B cell (primary cell): ENCODE measurements at regions not wholly inside any gene's neighbourhood (a gene's known extent, or its start where the extent isn't known, plus 50 kb on each side); places are given as distances from the start of the nearest gene placed in this dataset.

Source experiments
- ATAC-seq: fragments of 200-7000 bp; cut with Tn5 transposase; one replicate; pipeline ENCODE4 v1.10.0; 2021; ENCODE audit warnings: low read depth, mild to moderate bottlenecking, moderate number of reproducible peaks, moderate library complexity
- CTCF ChIA-PET: fragments of 350-600 bp; sonication (Branson Sonifier 250); formaldehyde crosslinking; loops from one replicate; lab custom pipeline; 2021; ENCODE audit warnings: antibody characterized with exemption, inconsistent platforms; lab: Charles Lee
- POLR2A ChIA-PET: fragments of 350-600 bp; sonication (Branson Sonifier 250); formaldehyde crosslinking; loops from one replicate; lab custom pipeline; 2021; ENCODE audit warnings: antibody characterized with exemption; lab: Charles Lee
- DNase-seq: peaks from one replicate; pipeline ENCODE4 v3.0.0; 2013
- H2AFZ ChIP-seq: 2 replicates; pipeline ENCODE4 v1.6.1; 2012; ENCODE audit warnings: mild to moderate bottlenecking, low read depth, low read length; ENCODE audit not compliant: insufficient read depth, poor library complexity, severe bottlenecking
- H3K27ac ChIP-seq, 2 donors: 1 replicate in 1 of 2; 2 replicates in 1 of 2; pipeline ENCODE4 v1.5.1; 2012 to 2013; ENCODE audit warnings: low read length in 2 of 2, mild to moderate bottlenecking in 2 of 2, moderate library complexity in 1 of 2
- H3K27me3 ChIP-seq, 4 experiments: fragments of 200-600 bp in 1 of 4; sonication (generic) in 1 of 4; replicated peaks in 1 of 4; 1 replicate in 2 of 4; 2 replicates in 2 of 4; pipeline versions ENCODE4 v1.6.1 to v1.7.0; 2013 to 2016; ENCODE audit warnings: low read length in 3 of 4, mild to moderate bottlenecking in 2 of 4, mixed read lengths in 1 of 4, moderate library complexity in 1 of 4; ENCODE audit not compliant: insufficient read depth in 4 of 4, control insufficient read depth in 3 of 4; ENCODE audit errors: control extremely low read depth in 1 of 4
- H3K36me3 ChIP-seq, 2 experiments: replicated peaks in 1 of 2; 1 replicate in 1 of 2; 2 replicates in 1 of 2; pipeline versions ENCODE4 v1.6.1 to v1.7.1; 2013; ENCODE audit warnings: low read length in 1 of 2; ENCODE audit not compliant: insufficient read depth in 2 of 2, control insufficient read depth in 1 of 2; ENCODE audit errors: control extremely low read depth in 1 of 2, extremely low read depth in 1 of 2
- H3K4me1 ChIP-seq, 2 donors: fragments of 200-600 bp in 1 of 2; sonication (generic) in 1 of 2; 1 replicate in 1 of 2; 2 replicates in 1 of 2; pipeline versions ENCODE4 v1.5.1 to v1.6.1; 2013 to 2017; ENCODE audit warnings: low read length in 2 of 2; ENCODE audit not compliant: control insufficient read depth in 2 of 2, insufficient read depth in 2 of 2
- H3K4me2 ChIP-seq: replicated peaks from 2 replicates; pipeline ENCODE3; 2012; ENCODE audit warnings: mild to moderate bottlenecking, low read depth, low read length; ENCODE audit not compliant: poor library complexity, severe bottlenecking
- H3K4me3 ChIP-seq, 5 experiments: fragments of 200-600 bp in 1 of 5; sonication (generic) in 1 of 5; 1 replicate in 3 of 5; 2 replicates in 2 of 5; pipeline versions ENCODE4 v1.5.1 to v1.7.0; 2011 to 2016; ENCODE audit warnings: low read length in 4 of 5, mild to moderate bottlenecking in 4 of 5, low read depth in 2 of 5, control low read depth in 1 of 5, moderate library complexity in 1 of 5; ENCODE audit not compliant: insufficient read depth in 1 of 5; ENCODE audit errors: control extremely low read depth in 1 of 5, extremely low read depth in 1 of 5
- H3K79me2 ChIP-seq: fragments of 200-600 bp; sonication (generic); one replicate; pipeline ENCODE4 v1.6.0; 2016; ENCODE audit warnings: low read length; ENCODE audit not compliant: control insufficient read depth, insufficient read depth
- H3K9ac ChIP-seq: fragments of 200-600 bp; sonication (generic); 2 replicates; pipeline ENCODE4 v1.6.1; 2017; ENCODE audit warnings: mild to moderate bottlenecking, low read length, moderate library complexity
- H3K9me3 ChIP-seq, 3 donors: one replicate each; pipeline versions ENCODE4 v1.6.1 to v1.7.1; 2013; ENCODE audit warnings: low read length in 2 of 3; ENCODE audit not compliant: control insufficient read depth in 2 of 3, insufficient read depth in 1 of 3; ENCODE audit errors: control extremely low read depth in 1 of 3
- H4K20me1 ChIP-seq: 2 replicates; pipeline ENCODE4 v1.6.0; 2012; ENCODE audit warnings: mild to moderate bottlenecking, low read length; ENCODE audit not compliant: insufficient read depth, control insufficient read depth, poor library complexity, severe bottlenecking
- H3K27ac Mint-ChIP-seq: one replicate; pipeline ENCODE4 v1.8.0; 2021; ENCODE audit warnings: mixed read lengths
- H3K27me3 Mint-ChIP-seq: one replicate; pipeline ENCODE4 v1.8.0; 2021; ENCODE audit warnings: mixed read lengths
- H3K4me1 Mint-ChIP-seq: one replicate; pipeline ENCODE4 v1.8.0; 2021; ENCODE audit warnings: mixed read lengths
- H3K4me3 Mint-ChIP-seq: one replicate; pipeline ENCODE4 v1.8.0; 2021; ENCODE audit warnings: mixed read lengths
- H3K9me3 Mint-ChIP-seq: one replicate; pipeline ENCODE4 v1.8.0; 2022; ENCODE audit warnings: mixed read lengths; ENCODE audit not compliant: insufficient read depth
- EZH2 ChIP-seq: IDR thresholded peaks from 2 replicates; pipeline ENCODE4 v1.6.1; 2012; ENCODE audit warnings: borderline replicate concordance, low read depth, mild to moderate bottlenecking, moderate library complexity, low read length; ENCODE audit not compliant: insufficient read depth, poor library complexity, severe bottlenecking
- WGBS: methylation state at CpG from one replicate; pipeline ENCODE4 v1.1.5; 2013; ENCODE audit warnings: missing lambda C conversion rate; ENCODE audit not compliant: insufficient coverage; 5-methylcytosine and 5-hydroxymethylcytosine counted together
- intact Hi-C: fragments of 100-400 bp; cut with micrococcal nuclease; formaldehyde crosslinking; loops from one replicate; pipeline ENCODE4 v1.10.0; 2022
- TF ChIP-seq, protein P1 (sequence below): fragments of 200-600 bp; IDR thresholded peaks from one replicate; pipeline ENCODE4 v1.8.0; 2022; ENCODE audit warnings: antibody characterized with exemption, mild to moderate bottlenecking

DNA sequence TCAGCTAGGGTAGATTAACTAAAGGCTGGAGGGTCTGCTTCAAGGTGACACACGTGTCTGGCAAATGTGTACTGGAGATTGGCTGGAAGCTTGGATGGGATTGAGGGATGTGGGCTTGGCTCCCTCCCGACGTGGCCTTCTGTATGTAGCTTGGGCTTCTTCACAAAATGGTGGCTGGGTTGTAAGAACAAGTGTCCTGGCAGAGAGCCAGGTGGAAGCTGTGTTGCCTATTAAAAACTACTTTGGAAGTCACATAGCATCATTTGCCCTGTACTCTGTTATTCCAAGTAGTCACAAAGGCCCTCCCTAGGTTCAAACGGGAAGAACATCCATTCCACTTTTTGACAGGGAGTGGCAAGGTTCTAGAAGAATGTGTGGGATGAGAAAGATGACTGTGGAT lies 174.1 kb upstream of the PRICKLE1 start:
- H3K36me3 ChIP-seq, result no peaks in the 10 kb centered on the region
- no peak overlapping the region for H3K4me2 ChIP-seq
- 88% methylated on average over 3 of the region's 4 CpGs for WGBS
- POLR2A ChIA-PET, result no interaction called here
- peaks cover 0 to 3% (median 0%) of the 10 kb centered on the region in 3 donors for H3K9me3 ChIP-seq
- H3K4me3 ChIP-seq, result no peak overlapping the region
- H4K20me1 ChIP-seq, result no peaks in the 10 kb centered on the region
- H3K27ac ChIP-seq, result no peak overlapping the region
- H3K27ac Mint-ChIP-seq, result no peak overlapping the region
- no peak for DNase-seq
- CTCF ChIA-PET, result no interaction called here
- no peaks in the 10 kb centered on the region for H3K4me1 ChIP-seq
- no peaks in the 10 kb centered on the region for H3K9me3 Mint-ChIP-seq
- H3K4me3 Mint-ChIP-seq, result no peak overlapping the region
- ATAC-seq, result no peak
- H3K79me2 ChIP-seq, result no peaks in the 10 kb centered on the region
- TF ChIP-seq, protein P1, sequence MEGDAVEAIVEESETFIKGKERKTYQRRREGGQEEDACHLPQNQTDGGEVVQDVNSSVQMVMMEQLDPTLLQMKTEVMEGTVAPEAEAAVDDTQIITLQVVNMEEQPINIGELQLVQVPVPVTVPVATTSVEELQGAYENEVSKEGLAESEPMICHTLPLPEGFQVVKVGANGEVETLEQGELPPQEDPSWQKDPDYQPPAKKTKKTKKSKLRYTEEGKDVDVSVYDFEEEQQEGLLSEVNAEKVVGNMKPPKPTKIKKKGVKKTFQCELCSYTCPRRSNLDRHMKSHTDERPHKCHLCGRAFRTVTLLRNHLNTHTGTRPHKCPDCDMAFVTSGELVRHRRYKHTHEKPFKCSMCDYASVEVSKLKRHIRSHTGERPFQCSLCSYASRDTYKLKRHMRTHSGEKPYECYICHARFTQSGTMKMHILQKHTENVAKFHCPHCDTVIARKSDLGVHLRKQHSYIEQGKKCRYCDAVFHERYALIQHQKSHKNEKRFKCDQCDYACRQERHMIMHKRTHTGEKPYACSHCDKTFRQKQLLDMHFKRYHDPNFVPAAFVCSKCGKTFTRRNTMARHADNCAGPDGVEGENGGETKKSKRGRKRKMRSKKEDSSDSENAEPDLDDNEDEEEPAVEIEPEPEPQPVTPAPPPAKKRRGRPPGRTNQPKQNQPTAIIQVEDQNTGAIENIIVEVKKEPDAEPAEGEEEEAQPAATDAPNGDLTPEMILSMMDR, result no peak
- TF ChIP-seq EZH2, result no peak
- peaks cover 3% of the 10 kb centered on the region for H3K27me3 Mint-ChIP-seq
- H3K9ac ChIP-seq, result no peak overlapping the region
- H2AFZ ChIP-seq, result no peak overlapping the region
- peaks cover 2% of the 10 kb centered on the region for H3K4me1 Mint-ChIP-seq
- intact Hi-C loops, result no loop called here
- H3K27me3 ChIP-seq, result no peaks in the 10 kb centered on the region

DNA sequence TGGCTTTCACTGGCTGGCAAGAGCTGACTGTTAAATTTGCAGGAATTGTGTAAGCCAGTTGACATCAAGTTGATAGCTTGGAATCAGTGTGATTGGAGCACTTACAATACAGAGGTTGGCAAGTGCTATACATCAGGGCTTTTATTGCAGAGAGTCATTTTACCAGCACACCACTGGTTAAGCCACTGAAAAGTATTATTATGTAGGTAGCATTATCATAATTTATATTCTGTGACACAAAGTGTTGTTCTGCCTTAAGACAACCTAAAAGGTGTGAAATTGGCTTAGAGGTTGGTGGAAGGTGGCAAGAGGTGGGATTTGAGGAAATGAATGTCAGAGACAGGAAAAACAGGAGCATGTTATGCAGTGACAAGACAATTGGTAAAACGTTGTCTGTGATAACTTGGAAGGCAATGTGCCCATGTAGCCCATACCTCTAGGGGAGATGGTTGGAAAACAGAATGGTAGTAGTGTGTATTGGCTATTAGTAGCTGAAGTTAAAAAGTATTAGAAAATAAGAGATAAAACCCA lies 172.9 kb upstream of the PRICKLE1 start:
- ChIA-PET POLR2A (no interaction called here), CTCF (no interaction called here)
- ATAC-seq (no peak), DNase-seq (no peak)
- H3K4me3 ChIP-seq, result no peak overlapping the region
- no peak overlapping the region for H3K4me3 Mint-ChIP-seq
- H2AFZ ChIP-seq, result no peak overlapping the region
- no peaks in the 10 kb centered on the region for H3K36me3 ChIP-seq
- no peaks in the 10 kb centered on the region for H4K20me1 ChIP-seq
- H3K9ac ChIP-seq, result no peak overlapping the region
- H3K4me2 ChIP-seq, result no peak overlapping the region
- TF ChIP-seq, protein P1, result no peak
- TF ChIP-seq EZH2, result no peak
- peaks cover 0 to 3% (median 0%) of the 10 kb centered on the region in 3 donors for H3K9me3 ChIP-seq
- no peak overlapping the region for H3K27ac Mint-ChIP-seq
- WGBS, result 25% methylated on average over 1 of the region's 1 CpG
- H3K9me3 Mint-ChIP-seq, result no peaks in the 10 kb centered on the region
- no peak overlapping the region for H3K27ac ChIP-seq
- no peaks in the 10 kb centered on the region for H3K4me1 ChIP-seq
- no peaks in the 10 kb centered on the region for H3K27me3 ChIP-seq
- intact Hi-C loops, result no loop called here
- no peaks in the 10 kb centered on the region for H3K79me2 ChIP-seq
- H3K4me1 Mint-ChIP-seq, result peaks cover 2% of the 10 kb centered on the region
- peaks cover 3% of the 10 kb centered on the region for H3K27me3 Mint-ChIP-seq
